Right ventricle myocardium superior (tissue), 1 donor: ENCODE measurements at regions not wholly inside any gene's neighbourhood (a gene's known extent, or its start where the extent isn't known, plus 50 kb on each side); places are given as distances from the start of the nearest gene placed in this dataset.
A peak's percentile ranks its signal among the peaks of the same experiment; 100 is the strongest.

Source experiments
- ATAC-seq: fragments of 200-7000 bp; cut with Tn5 transposase; one replicate; pipeline ENCODE4 v1.9.1; 2020; ENCODE audit warnings: mild to moderate bottlenecking; ENCODE audit not compliant: poor library complexity
- DNase-seq: peaks from one replicate; pipeline ENCODE4 v3.0.0-alpha.2; 2020
- intact Hi-C: fragments of 100-400 bp; cut with DNase I; formaldehyde crosslinking; loops from one replicate; pipeline ENCODE4 v1.11.2; 2022
- donor health status: DM: no; HTN: yes; CAD: no; lungs with severe emphysema.

GRCh38 chr11:104333977-104334376 is 170.0 kb upstream of the PDGFD start:
- DNase-seq (no peak), ATAC-seq (no peak)
- intact Hi-C loops, result no loop called here

- DNase-seq (no peak), ATAC-seq (no peak)
- intact Hi-C loops, result no loop called here
Measured at GRCh38 chr11:104332110-104332509, 168.2 kb upstream of the PDGFD start.

GRCh38 chr11:104329078-104329665 is 165.2 kb upstream of the PDGFD start:
- DNase-seq (no peak), ATAC-seq (peak; percentile 51)
- intact Hi-C loops, result no loop called here

DNA sequence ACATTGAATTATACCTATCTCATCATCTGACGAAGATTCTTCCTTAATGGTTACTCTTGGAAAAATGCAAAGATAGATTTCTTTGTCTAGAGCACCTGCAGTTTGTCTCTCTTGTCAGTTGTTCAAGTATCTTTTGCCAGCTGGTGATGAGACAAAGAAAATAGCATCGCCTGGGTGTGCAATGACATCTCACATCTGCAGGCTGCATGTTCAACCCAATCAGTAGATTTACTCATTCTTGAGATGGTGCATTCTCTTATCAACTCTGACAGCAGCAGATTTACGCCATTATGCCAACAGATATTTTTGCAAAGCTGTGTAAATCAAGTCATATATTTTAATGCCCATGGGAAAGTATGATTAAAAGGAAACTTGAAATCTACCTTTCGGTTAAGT is 164.6 kb upstream of the PDGFD start:
- ATAC-seq (no peak), DNase-seq (no peak)
- intact Hi-C loops, result no loop called here

DNA sequence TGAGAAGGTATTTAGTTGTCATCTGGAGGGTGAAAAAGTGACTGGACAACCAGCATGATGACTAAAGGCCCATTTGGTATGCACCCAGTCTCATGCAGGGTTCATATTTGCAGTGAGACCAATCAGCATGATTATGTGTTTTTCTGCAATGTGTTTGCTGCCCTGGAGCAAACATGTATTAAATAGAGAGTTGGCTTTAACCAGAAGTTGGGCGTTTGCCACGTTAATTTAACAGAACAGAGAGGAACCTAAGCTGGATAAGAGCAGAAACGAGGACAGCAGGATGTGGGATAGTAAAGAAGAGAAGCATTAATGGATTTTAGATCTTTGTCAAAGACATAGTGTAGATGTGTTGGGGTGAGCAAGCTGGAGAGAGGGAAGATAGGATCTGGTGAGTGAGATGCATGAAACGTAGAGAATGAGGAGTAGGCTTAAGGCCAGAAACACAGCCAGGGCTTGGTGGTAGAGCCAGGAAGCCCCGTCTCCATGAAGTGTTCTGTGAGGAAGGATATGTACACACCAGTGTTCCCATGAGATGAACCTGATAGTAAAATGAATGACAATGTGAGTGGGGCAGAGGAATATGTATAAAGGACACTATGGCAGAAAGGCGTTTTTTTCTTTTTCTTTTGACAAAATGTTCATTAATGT is 164.0 kb upstream of the PDGFD start:
- intact Hi-C loops, result no loop called here
- DNase-seq, result no peak
- ATAC-seq, result peak; percentile 53

DNA sequence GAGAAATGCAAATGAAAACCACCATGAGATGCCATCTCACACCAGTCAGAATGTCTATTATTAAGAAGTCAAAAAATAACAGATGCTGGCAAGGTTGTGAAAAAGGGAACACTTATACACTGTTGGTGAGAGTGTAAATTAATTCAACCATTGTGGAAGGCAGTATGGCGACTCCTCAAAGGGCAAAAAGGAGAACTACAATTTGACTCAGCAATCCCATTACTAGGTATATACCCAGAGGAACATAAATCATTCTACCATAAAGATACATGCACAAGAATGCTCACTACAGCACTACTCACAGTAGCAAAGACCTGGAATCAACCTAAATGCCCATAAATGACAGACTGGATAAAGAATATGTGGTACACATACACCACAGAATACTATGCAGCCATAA is 161.1 kb upstream of the PDGFD start:
- intact Hi-C loops, result no loop called here
- DNase-seq, result no peak
- no peak for ATAC-seq

GRCh38 chr11:104324276-104324675 is 160.3 kb upstream of the PDGFD start:
- intact Hi-C loops, result no loop called here
- DNase-seq, result no peak
- no peak for ATAC-seq

- no peak for DNase-seq
- intact Hi-C loops, result no loop called here
- no peak for ATAC-seq
Measured at GRCh38 chr11:104323841-104324240, 159.9 kb upstream of the PDGFD start.

GRCh38 chr11:104322696-104323095 is 158.7 kb upstream of the PDGFD start:
- no peak for DNase-seq
- intact Hi-C loops, result no loop called here
- ATAC-seq, result no peak

DNA sequence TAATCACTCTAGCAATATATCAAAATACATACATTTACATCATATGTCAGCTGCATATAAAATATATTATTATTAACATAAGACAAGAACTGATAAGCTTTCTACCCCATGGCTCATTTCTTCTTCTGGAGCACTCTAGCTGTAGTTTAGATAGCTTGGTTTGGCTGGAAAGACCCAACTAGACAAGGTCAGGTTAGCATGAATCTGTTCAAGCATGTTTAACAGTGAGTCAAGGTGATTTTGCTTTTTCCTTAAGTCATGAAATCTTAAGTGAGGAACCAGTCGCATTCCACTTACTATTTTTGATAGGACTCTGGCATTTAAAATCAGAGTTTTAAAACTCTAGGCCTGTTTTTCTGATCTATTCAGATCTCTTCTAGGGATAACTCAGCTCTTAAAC is 157.0 kb upstream of the PDGFD start:
- DNase-seq, result no peak
- ATAC-seq, result no peak
- intact Hi-C loops, result no loop called here

- ATAC-seq, result no peak
- intact Hi-C loops, result no loop called here
- DNase-seq, result no peak
Measured at GRCh38 chr11:104320097-104320496, 156.2 kb upstream of the PDGFD start.

GRCh38 chr11:104319396-104319795 is 155.4 kb upstream of the PDGFD start:
- intact Hi-C loops, result no loop called here

DNA sequence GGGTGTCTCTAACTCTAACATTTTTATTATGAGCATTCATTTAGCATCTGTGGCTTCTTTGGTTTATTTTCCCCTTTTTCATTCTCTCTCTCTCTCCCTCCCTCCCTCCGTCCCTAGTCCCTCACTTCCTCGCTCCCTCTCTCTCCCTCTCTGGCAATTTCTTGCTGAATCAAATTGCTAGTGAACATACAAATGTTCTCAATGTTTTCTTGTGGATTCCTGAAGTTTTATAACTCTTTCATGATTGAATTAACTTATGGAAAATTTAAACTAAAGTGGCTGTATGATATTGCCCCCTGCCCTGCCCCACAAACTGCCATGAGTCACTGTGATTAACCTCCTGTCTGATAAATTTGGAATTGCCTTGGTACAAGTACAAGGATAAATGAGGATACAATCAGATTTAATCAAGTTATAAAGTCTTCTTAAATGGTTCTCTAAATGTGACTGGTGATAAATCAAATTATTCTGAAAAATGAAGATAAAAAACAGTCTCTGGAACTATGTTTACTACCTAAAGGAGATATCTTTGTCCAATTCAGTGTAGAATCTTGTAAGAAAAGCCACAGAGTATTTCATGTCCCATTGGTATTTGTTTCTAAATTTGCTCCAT is 143.0 kb upstream of the PDGFD start:
- intact Hi-C loops, result no loop called here
- no peak for DNase-seq
- no peak for ATAC-seq

More at GRCh38 chr11:104319396-104319795, 155.4 kb upstream of the PDGFD start:
- ATAC-seq (no peak), DNase-seq (no peak)

GRCh38 chr11:104301776-104302175 is 137.8 kb upstream of the PDGFD start:
- DNase-seq, result no peak
- no peak for ATAC-seq
- intact Hi-C loops, result no loop called here

DNA sequence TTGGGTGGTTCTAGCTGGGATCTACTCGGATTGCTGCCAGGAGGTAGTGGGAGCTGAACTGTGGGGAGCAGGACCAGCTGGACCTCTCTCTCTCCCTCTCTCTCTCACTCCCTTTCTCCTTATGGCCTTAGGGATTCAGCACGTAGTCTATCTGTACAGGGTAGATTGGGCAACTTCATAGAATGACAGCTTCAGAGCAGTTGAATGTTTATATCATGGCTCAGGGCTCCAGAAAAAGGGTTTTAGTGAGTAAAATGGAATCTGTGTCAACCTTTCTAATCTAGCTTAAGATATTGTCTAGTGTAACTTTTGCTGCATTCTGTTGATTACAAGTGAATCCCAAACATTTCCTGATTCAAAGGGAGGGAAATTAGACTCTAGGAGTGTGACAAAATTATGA is 127.7 kb upstream of the PDGFD start:
- no peak for DNase-seq
- intact Hi-C loops, result no loop called here

DNA sequence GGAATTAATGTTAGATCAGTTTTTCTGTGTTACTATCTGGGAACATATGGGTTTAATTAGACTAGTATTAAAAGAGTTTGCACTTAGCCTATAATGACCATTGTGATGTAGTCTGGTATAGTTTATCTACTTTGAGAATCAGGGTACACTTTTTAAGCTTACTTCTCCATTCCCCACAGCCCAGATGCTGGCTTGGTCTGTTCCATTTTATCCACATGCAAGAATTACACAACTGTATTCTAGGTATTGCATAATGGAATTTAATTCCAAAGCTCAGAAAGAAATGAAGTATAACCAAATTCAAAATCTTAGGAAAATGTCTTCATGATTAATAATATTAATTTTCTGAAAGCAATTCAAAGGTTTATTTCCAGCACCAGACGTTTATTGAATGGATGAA is 122.2 kb upstream of the PDGFD start:
- intact Hi-C loops, result no loop called here
- no peak for DNase-seq
- ATAC-seq, result no peak

More for the DNA sequence above, 127.7 kb upstream of the PDGFD start:
- ATAC-seq, result peak; percentile 27

DNA sequence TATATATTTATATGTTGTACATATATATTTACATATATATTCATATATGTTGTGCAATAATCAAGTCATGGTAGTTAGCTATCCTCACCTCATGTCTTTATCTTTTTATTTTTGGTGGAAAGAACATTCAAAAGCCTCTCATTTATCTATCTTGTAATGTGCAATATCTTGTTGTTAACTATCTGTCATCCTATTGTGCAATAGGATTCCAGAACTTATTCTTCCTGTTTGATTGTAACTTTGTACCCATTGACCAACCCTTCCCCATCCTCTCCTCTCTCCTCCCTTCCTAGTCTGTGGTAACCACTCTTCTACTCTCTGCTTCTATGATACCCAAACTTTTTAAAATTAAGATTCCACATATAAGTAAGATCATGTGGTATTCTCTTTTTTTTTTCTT is 115.6 kb upstream of the PDGFD start:
- intact Hi-C loops, result no loop called here
- ATAC-seq (no peak), DNase-seq (no peak)

DNA sequence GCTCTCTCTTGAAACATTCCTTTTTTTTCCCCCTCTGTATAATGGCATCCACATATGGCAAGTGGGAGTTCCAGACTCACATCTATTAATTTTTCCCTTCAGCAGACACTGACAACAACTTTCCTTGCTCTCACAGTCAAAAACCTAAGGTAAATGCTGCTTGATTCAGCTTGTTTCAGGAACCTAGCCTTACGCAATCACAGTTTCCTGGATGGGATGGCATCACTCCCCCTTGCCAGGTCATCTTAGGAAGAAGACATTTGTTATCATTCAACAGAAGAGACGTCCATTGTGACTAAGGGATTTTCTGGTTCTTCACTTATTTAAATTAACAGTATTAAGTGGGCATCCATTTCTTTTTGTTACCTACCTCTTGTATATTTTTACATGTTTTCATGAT is 112.0 kb upstream of the PDGFD start:
- ATAC-seq, result no peak
- intact Hi-C loops, result no loop called here
- no peak for DNase-seq

DNA sequence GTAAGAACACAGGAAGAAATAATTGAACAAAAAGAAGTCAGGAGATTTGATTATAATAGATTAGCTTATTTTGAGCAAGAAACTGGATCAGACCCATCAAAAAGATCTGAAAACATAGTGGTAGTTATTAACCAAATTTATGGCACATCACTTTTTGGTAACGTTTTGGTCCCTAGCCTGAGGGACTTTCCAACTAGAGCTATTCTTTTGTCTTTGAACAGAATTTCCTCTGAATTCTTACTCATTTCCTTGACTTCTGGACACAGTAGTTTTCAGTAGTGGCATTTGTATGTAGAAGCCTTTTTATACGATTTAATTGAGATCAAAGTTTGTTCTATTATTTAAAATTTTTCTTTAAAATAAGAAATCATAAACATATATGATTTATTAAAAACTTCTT is 96.5 kb upstream of the PDGFD start:
- intact Hi-C loops, result no loop called here
- no peak for DNase-seq
- no peak for ATAC-seq

- DNase-seq (no peak), ATAC-seq (no peak)
- intact Hi-C loops, result no loop called here
Measured at GRCh38 chr11:104259121-104259610, 95.2 kb upstream of the PDGFD start.
